A549 (cell line): ENCODE measurements at regions not wholly inside any gene's neighbourhood (a gene's known extent, or its start where the extent isn't known, plus 50 kb on each side); places are given as distances from the start of the nearest gene placed in this dataset.

Source experiments
- ATAC-seq, 2 experiments: fragments of 200-7000 bp in 1 of 2; fragments of >200 bp in 1 of 2; cut with Nextera tagmentation in 1 of 2; cut with Tn5 transposase in 1 of 2; 3 replicates each; pipeline versions ENCODE4 v1.8.0 to v1.9.1; 2018 to 2020; ENCODE audit warnings: mild to moderate bottlenecking in 1 of 2, moderate library complexity in 1 of 2
- CTCF ChIA-PET: fragments of 300-600 bp; sonication (Branson Sonifier 250); formaldehyde crosslinking; extraction: SDS; loops from one replicate; lab custom pipeline; 2021; ENCODE audit warnings: antibody characterized with exemption, inconsistent platforms; lab: Yijun Ruan, JAX
- POLR2A ChIA-PET: fragments of 350-600 bp; formaldehyde crosslinking; extraction: SDS; loops from one replicate; lab custom pipeline; 2021; ENCODE audit warnings: antibody characterized with exemption, inconsistent platforms; lab: Yijun Ruan, JAX
- DNase-seq, 2 experiments: peaks; one replicate each; pipeline versions ENCODE4 v3.0.0 to v3.0.0-alpha.2; 2011 to 2016; ENCODE audit warnings: low read depth in 1 of 2, low spot score in 1 of 2
- FAIRE-seq: peaks from 2 replicates; lab custom pipeline; 2011; peaks lifted over from hg19 to GRCh38; lab: Jason Lieb, UNC
- H3K27ac ChIP-seq, 2 experiments: fragments of >200 bp; sonication (Bioruptor Twin); formaldehyde crosslinking; 3 replicates each; pipeline ENCODE4 v1.5.1; 2016 to 2017
- H3K4me1 ChIP-seq: fragments of >200 bp; sonication (Bioruptor Twin); formaldehyde crosslinking; 3 replicates; pipeline ENCODE4 v1.6.1; 2016
- H3K4me2 ChIP-seq: fragments of >200 bp; sonication (Bioruptor Twin); formaldehyde crosslinking; 3 replicates; pipeline ENCODE4 v1.6.1; 2016
- H3K4me3 ChIP-seq: fragments of >200 bp; sonication (Bioruptor Twin); formaldehyde crosslinking; 3 replicates; pipeline ENCODE4 v1.5.1; 2016
- H3K9me3 ChIP-seq: fragments of >200 bp; sonication (Bioruptor Twin); formaldehyde crosslinking; 3 replicates; pipeline ENCODE4 v1.6.1; 2016
- ATOH8 ChIP-seq: fragments of 250-450 bp; sonication (Bioruptor Pico); IDR thresholded peaks from 2 replicates; pipeline ENCODE4 v1.5.0; 2020; ENCODE audit warnings: low read depth, mild to moderate bottlenecking, moderate library complexity
- CBX2 ChIP-seq: fragments of 200-600 bp; sonication (generic); IDR thresholded peaks from 2 replicates; pipeline ENCODE4 v1.6.1; 2016; ENCODE audit warnings: low read depth, mild to moderate bottlenecking, borderline replicate concordance
- CBX8 ChIP-seq: fragments of 200-600 bp; sonication (generic); IDR thresholded peaks from 2 replicates; pipeline ENCODE4 v1.6.1; 2016
- E2F6 ChIP-seq: IDR thresholded peaks from 2 replicates; pipeline ENCODE4 v1.6.1; 2012; ENCODE audit warnings: low read depth, borderline replicate concordance
- ELK1 ChIP-seq: fragments of 150-350 bp; IDR thresholded peaks from 2 replicates; pipeline ENCODE4 v1.6.1; 2014; ENCODE audit warnings: low read depth, mild to moderate bottlenecking, low read length
- FOSB ChIP-seq: fragments of 250-450 bp; sonication (Bioruptor Pico); IDR thresholded peaks from 2 replicates; pipeline ENCODE4 v1.5.0; 2020; ENCODE audit warnings: mild to moderate bottlenecking, moderate library complexity
- FOXS1 ChIP-seq: fragments of 250-450 bp; sonication (Bioruptor Pico); IDR thresholded peaks from 2 replicates; pipeline ENCODE4 v1.5.0; 2020; ENCODE audit warnings: mild to moderate bottlenecking, moderate library complexity
- HES2 ChIP-seq: fragments of >200 bp; sonication (Bioruptor Twin); formaldehyde crosslinking; IDR thresholded peaks from 2 replicates; pipeline ENCODE4 v1.6.1; 2016
- HEYL ChIP-seq: fragments of 250-450 bp; sonication (Bioruptor Pico); IDR thresholded peaks from 2 replicates; pipeline ENCODE4 v1.8.0; 2021; ENCODE audit warnings: mild to moderate bottlenecking, moderate library complexity
- HMGXB4 ChIP-seq: fragments of 250-450 bp; sonication (Bioruptor Pico); IDR thresholded peaks from 2 replicates; pipeline ENCODE4 v1.5.0; 2021; ENCODE audit warnings: mild to moderate bottlenecking, moderate library complexity, borderline replicate concordance
- HOXA7 ChIP-seq: fragments of 250-450 bp; sonication (Bioruptor Pico); IDR thresholded peaks from 2 replicates; pipeline ENCODE4 v1.5.0; 2020; ENCODE audit warnings: mild to moderate bottlenecking, moderate library complexity
- HOXB13 ChIP-seq: fragments of 250-450 bp; sonication (Bioruptor Pico); IDR thresholded peaks from 2 replicates; pipeline ENCODE4 v1.5.0; 2020; ENCODE audit warnings: low read depth, mild to moderate bottlenecking, moderate library complexity
- HOXB5 ChIP-seq: fragments of 250-450 bp; sonication (Bioruptor Pico); IDR thresholded peaks from 2 replicates; pipeline ENCODE4 v1.5.0; 2020; ENCODE audit warnings: mild to moderate bottlenecking, moderate library complexity
- JUNB ChIP-seq: fragments of >200 bp; sonication (Bioruptor Twin); formaldehyde crosslinking; IDR thresholded peaks from 2 replicates; pipeline ENCODE4 v1.6.1; 2016
- KDM1A ChIP-seq: fragments of 200-600 bp; sonication (generic); IDR thresholded peaks from 2 replicates; pipeline ENCODE4 v1.6.1; 2016; ENCODE audit warnings: low read depth, mild to moderate bottlenecking
- KDM5A ChIP-seq: fragments of 200-600 bp; sonication (generic); IDR thresholded peaks from 2 replicates; pipeline ENCODE4 v1.6.1; 2016; ENCODE audit warnings: antibody characterized with exemption, mild to moderate bottlenecking
- MAX ChIP-seq: IDR thresholded peaks from 2 replicates; pipeline ENCODE4 v1.6.1; 2012
- NPAS2 ChIP-seq: fragments of 250-450 bp; sonication (Bioruptor Pico); IDR thresholded peaks from 2 replicates; pipeline ENCODE4 v1.8.0; 2022; ENCODE audit warnings: mild to moderate bottlenecking, moderate library complexity, borderline replicate concordance
- RAD21 ChIP-seq, 2 experiments: fragments of >200 bp in 1 of 2; sonication (Bioruptor Twin) in 1 of 2; formaldehyde crosslinking in 1 of 2; IDR thresholded peaks in 1 of 2; conservative IDR thresholded peaks in 1 of 2; 2 replicates in 1 of 2; 3 replicates in 1 of 2; pipeline ENCODE4 v1.6.1; 2012 to 2018; ENCODE audit warnings: inconsistent platforms in 1 of 2
- REST ChIP-seq: fragments of 200-600 bp; sonication (generic); IDR thresholded peaks from 2 replicates; pipeline ENCODE4 v1.6.1; 2016; ENCODE audit warnings: antibody characterized with exemption, mild to moderate bottlenecking, moderate library complexity
- SMC3 ChIP-seq: fragments of >200 bp; sonication (Bioruptor Twin); formaldehyde crosslinking; IDR thresholded peaks from 3 replicates; pipeline ENCODE4 v1.6.1; 2018; ENCODE audit warnings: inconsistent platforms
- ZC3H11A ChIP-seq: fragments of 450-650 bp; IDR thresholded peaks from 2 replicates; pipeline ENCODE4 v1.6.1; 2014; ENCODE audit warnings: antibody characterized with exemption, mild to moderate bottlenecking
- ZNF302 ChIP-seq: fragments of 250-450 bp; sonication (Bioruptor Pico); IDR thresholded peaks from 2 replicates; pipeline ENCODE4 v1.9.0; 2021; ENCODE audit warnings: inconsistent platforms, mild to moderate bottlenecking, moderate library complexity
- WGBS: methylation state at CpG from one replicate; pipeline ENCODE4 v1.1.6; 2017; ENCODE audit errors: missing lambda C conversion rate; 5-methylcytosine and 5-hydroxymethylcytosine counted together

GRCh38 chr2:16296331-16297250, 356.2 kb downstream of the MYCN start:
- TF ChIP-seq CBX8: no peak
- TF ChIP-seq E2F6: no peak
- TF ChIP-seq HOXB5 (CRISPR knock-in tag): no peak
- no peak for TF ChIP-seq RAD21 (conservative IDR thresholded peaks at IDR 0.05 in 1 of 2, IDR thresholded peaks at IDR 0.05 in 1 of 2)
- TF ChIP-seq HMGXB4: no peak
- TF ChIP-seq MAX: no peak
- POLR2A ChIA-PET: no interaction called here
- 0 out of 3 replicates have a peak, but pooled peaks cover 6% of the 10 kb centered on the region for H3K9me3 ChIP-seq
- ATAC-seq (no peak), DNase-seq (no peak), FAIRE-seq (no peak)
- no peaks in the 10 kb centered on the region for H3K4me1 ChIP-seq
- H3K4me2 ChIP-seq: no peak overlapping the region
- CTCF ChIA-PET: interaction anchor here (0.8 kb wide), 1 partner anchor 21 kb away, joined by 3 read pairs; no protein-coding TSS in a partner anchor
- 25% methylated on average over 8 of the region's 8 CpGs for WGBS
- no peak overlapping the region for H3K4me3 ChIP-seq
- no peak overlapping the region for H3K27ac ChIP-seq

GRCh38 chr2:16296038-16296290, 355.6 kb downstream of the MYCN start:
- Histone ChIP-seq H3K27ac (no peak overlapping the region), H3K4me1 (no peaks in the 10 kb centered on the region), H3K4me3 (no peak overlapping the region), H3K9me3 (0 out of 3 replicates have a peak, but pooled peaks cover 6% of the 10 kb centered on the region), H3K4me2 (no peak overlapping the region)
- no peak for ATAC-seq
- POLR2A ChIA-PET: no interaction called here
- DNase-seq: no peak
- FAIRE-seq: no peak
- CTCF ChIA-PET: no interaction called here
- 17% methylated on average over 6 of the region's 6 CpGs for WGBS
- TF ChIP-seq CBX2 (no peak), SMC3 (no peak), ATOH8 (CRISPR knock-in tag) (no peak), KDM1A (no peak), HES2 (no peak), HEYL (CRISPR knock-in tag) (no peak), KDM5A (no peak), E2F6 (no peak), ZC3H11A (no peak), FOSB (no peak)

GRCh38 chr2:16294791-16295190, 354.4 kb downstream of the MYCN start:
- ChIA-PET CTCF (interaction anchor here (0.7 kb wide), 1 partner anchor 26 kb away, joined by 4 read pairs; no protein-coding TSS in a partner anchor), POLR2A (no interaction called here)
- H3K4me3 ChIP-seq: no peak overlapping the region
- ATAC-seq (no peak), DNase-seq (no peak), FAIRE-seq (no peak)
- H3K4me1 ChIP-seq: no peaks in the 10 kb centered on the region
- WGBS: 35% methylated on average over 7 of the region's 7 CpGs
- H3K27ac ChIP-seq: no peak overlapping the region
- H3K9me3 ChIP-seq: 0 out of 3 replicates have a peak, but pooled peaks cover 4% of the 10 kb centered on the region
- no peak overlapping the region for H3K4me2 ChIP-seq
- TF ChIP-seq HEYL (CRISPR knock-in tag) (no peak), FOXS1 (no peak), REST (no peak), KDM5A (no peak), HOXB13 (CRISPR knock-in tag) (no peak), JUNB (no peak), HOXA7 (CRISPR knock-in tag) (no peak), CBX8 (no peak), NPAS2 (no peak), ZNF302 (CRISPR knock-in tag) (no peak), ELK1 (no peak)
